ENCODE measurements at regions not wholly inside any gene's neighbourhood (a gene's known extent, or its start where the extent isn't known, plus 50 kb on each side); places are given as distances from the start of the nearest gene placed in this dataset.

DNA sequence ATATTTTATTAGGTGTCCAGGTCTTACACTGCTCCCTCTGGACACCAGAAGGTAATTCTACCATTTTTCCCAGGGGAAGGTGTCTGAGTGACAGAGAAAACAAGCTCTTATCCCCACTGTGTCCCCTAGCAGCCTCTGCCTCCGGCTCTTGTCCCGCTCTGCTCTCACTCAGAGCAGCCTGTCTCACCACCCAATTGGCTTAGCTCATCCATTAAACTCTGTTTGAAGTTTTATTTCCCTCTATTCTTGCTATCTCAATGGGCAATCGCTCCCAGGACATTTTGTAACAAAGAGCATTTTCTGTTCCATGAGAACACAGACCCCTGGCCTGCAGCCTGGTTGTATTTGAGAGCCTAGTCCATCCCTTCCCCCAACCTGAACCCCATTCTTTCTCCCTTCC, 90.6 kb upstream of the LDAH start:
- no peak for DNase-seq (ENCODE audit: low spot score)

DNA sequence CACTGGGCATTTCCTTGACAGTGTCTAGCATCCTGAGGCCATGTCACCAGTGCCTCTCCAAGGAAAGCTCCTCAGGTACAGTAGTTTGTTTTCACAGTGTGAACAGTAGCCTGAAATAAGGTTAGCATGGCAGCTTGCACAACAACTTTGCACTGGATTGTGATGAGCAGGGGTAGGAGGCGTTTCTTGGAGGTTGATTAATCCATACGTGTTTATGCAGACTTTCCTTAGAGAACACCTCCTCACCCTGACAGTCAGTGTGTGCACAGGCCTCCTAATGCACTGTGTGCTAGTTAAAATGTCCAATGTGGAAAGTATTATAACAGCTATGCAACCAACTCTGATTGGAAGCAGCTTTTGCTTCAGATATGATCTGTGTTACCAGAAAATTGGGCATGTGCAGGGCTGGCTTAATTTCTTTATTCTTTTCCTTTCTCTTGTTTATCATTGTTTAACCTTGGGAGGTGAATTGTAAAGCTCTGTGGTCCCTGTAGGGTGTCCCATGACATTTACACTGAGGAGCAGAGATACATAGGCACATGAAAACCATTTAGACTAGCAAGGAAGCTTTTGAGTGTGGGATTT, 77.2 kb upstream of the LDAH start:
- DNase-seq (ENCODE audit: low spot score), result no peak

GRCh38 chr2:20897874-20898453, 75.1 kb upstream of the LDAH start:
- no peak for DNase-seq (ENCODE audit: low spot score)

GRCh38 chr2:20897047-20897446, 74.1 kb upstream of the LDAH start:
- no peak for DNase-seq (ENCODE audit: low spot score)

DNA sequence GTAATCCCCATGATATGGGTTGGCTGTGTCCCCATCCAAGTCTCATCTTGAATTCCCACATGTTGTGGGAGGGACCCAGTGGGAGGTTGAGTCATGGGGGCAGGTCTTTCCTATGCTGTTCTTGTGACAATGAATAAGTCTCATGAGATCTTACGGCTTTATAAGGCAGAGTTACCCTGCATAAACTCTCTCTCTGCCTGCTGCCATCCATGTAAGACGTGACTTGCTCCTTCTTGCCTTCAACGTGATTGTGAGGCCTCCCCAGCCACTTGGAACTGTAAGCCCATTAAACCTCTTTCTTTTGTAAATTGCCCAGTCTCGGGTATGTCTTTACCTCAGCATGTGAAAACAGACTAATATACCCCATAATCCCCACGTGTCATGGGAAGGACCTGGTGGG, 61.9 kb upstream of the LDAH start:
- no peak for DNase-seq (ENCODE audit: low spot score)

GRCh38 chr2:20882466-20883170, 59.7 kb upstream of the LDAH start:
- no peak for DNase-seq (ENCODE audit: low spot score)

DNA sequence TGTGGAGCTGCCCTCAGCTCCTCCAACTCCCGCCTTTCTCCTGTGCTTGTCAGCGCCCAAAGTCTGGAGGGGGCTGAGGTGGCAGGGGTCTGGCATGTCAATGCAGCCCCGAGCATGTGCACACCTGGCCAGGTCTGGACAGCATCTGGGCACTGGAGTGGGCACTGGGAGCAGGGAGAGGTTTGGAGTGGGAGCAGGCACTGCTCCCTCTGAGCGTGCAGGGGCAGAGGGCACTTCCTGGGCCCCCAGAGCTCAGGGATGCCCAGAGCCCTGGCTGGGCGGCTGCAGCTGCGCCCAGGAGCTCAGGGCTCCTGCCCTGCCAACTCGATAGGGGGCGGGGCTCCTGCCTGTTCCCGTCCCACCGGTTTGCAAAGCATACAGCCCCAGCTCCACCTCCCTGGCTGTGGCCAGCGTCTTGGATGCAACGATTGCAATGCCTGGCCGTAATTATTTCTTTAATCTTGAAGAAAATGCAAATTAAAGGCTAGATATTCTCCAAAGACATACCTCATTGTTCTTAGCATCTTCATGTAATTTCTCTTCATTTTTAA, 57.4 kb upstream of the LDAH start:
- no peak for DNase-seq (ENCODE audit: low spot score)

- DNase-seq (ENCODE audit: low spot score), result no peak
Measured at GRCh38 chr2:20879221-20879620, 56.3 kb upstream of the LDAH start.

GRCh38 chr2:20877960-20878359, 55.1 kb upstream of the LDAH start:
- DNase-seq (ENCODE audit: low spot score), result no peak

Measured in cerebellar cortex (tissue), 1 donor.